Testis (tissue), 2 donors: ENCODE measurements at regions not wholly inside any gene's neighbourhood (a gene's known extent, or its start where the extent isn't known, plus 50 kb on each side); places are given as distances from the start of the nearest gene placed in this dataset.

Source experiments
- DNase-seq: peaks from one replicate; pipeline ENCODE4 v3.0.0-alpha.2; 2019
- H3K27ac ChIP-seq, 2 donors: fragments of 200-600 bp; sonication (generic); one replicate each; pipeline ENCODE4 v1.5.1; 2019
- H3K27me3 ChIP-seq: fragments of 200-600 bp; sonication (generic); one replicate; pipeline ENCODE4 v1.5.1; 2019
- H3K36me3 ChIP-seq: fragments of 200-600 bp; sonication (generic); one replicate; pipeline ENCODE4 v1.5.1; 2017; ENCODE audit warnings: low read depth; ENCODE audit errors: missing control alignments
- H3K4me1 ChIP-seq: fragments of 200-600 bp; sonication (generic); one replicate; pipeline ENCODE4 v1.5.1; 2019
- H3K4me3 ChIP-seq, 2 donors: fragments of 200-600 bp; sonication (generic); one replicate each; pipeline ENCODE4 v1.5.1; 2017 to 2019
- H3K9me3 ChIP-seq: fragments of 200-600 bp; sonication (generic); one replicate; pipeline ENCODE4 v1.5.1; 2017
- POLR2A ChIP-seq: fragments of 450-650 bp; IDR thresholded peaks from one replicate; pipeline ENCODE4 v1.6.1; 2017; ENCODE audit warnings: antibody characterized with exemption, mild to moderate bottlenecking, moderate library complexity
- WGBS, 2 donors: methylation state at CpG; one replicate each; pipeline ENCODE4 v1.1.5; 2018; 5-methylcytosine and 5-hydroxymethylcytosine counted together
- intact Hi-C: fragments of 100-400 bp; cut with DNase I; formaldehyde crosslinking; loops from one replicate; pipeline ENCODE4 v1.15.1; 2023; ENCODE audit warnings: low total_unique reads
- TF ChIP-seq, protein P1 (sequence below), 3 experiments: fragments of 450-650 bp in 2 of 3; fragments of 200-600 bp in 1 of 3; sonication (generic) in 1 of 3; IDR thresholded peaks; one replicate each; pipeline ENCODE4 v1.5.1; 2016 to 2019; ENCODE audit warnings: antibody characterized with exemption in 3 of 3, mild to moderate bottlenecking in 2 of 3, moderate library complexity in 1 of 3

DNA sequence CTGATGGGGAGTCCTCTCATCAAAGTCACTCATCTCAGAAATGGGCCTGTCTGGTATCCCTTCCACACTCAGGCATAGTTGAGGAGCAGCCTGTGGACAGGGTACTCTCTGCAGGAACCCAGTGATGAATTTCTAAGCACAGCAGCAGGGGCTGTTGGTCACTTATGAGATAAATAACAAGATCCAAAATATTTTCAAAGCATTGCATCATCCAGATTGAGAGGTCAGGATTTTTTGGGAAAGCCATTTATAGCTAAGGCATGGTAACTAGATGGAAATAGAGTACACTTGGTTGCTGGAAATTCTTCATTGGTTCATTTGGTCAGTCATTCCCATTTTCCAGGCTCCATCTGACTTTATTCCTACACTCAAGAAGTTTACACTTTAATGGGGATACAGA lies 246.8 kb upstream of the RAI14 start:
- DNase-seq, result no peak
- Histone ChIP-seq H3K9me3 (no peaks in the 10 kb centered on the region), H3K27ac (no peak overlapping the region), H3K27me3 (no peaks in the 10 kb centered on the region), H3K4me1 (no peaks in the 10 kb centered on the region), H3K36me3 (no peaks in the 10 kb centered on the region), H3K4me3 (no peak overlapping the region)
- intact Hi-C loops, result no loop called here
- TF ChIP-seq POLR2A, result no peak
- TF ChIP-seq, protein P1, sequence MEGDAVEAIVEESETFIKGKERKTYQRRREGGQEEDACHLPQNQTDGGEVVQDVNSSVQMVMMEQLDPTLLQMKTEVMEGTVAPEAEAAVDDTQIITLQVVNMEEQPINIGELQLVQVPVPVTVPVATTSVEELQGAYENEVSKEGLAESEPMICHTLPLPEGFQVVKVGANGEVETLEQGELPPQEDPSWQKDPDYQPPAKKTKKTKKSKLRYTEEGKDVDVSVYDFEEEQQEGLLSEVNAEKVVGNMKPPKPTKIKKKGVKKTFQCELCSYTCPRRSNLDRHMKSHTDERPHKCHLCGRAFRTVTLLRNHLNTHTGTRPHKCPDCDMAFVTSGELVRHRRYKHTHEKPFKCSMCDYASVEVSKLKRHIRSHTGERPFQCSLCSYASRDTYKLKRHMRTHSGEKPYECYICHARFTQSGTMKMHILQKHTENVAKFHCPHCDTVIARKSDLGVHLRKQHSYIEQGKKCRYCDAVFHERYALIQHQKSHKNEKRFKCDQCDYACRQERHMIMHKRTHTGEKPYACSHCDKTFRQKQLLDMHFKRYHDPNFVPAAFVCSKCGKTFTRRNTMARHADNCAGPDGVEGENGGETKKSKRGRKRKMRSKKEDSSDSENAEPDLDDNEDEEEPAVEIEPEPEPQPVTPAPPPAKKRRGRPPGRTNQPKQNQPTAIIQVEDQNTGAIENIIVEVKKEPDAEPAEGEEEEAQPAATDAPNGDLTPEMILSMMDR (IDR thresholded peaks at IDR 0.05), result no peak

DNA sequence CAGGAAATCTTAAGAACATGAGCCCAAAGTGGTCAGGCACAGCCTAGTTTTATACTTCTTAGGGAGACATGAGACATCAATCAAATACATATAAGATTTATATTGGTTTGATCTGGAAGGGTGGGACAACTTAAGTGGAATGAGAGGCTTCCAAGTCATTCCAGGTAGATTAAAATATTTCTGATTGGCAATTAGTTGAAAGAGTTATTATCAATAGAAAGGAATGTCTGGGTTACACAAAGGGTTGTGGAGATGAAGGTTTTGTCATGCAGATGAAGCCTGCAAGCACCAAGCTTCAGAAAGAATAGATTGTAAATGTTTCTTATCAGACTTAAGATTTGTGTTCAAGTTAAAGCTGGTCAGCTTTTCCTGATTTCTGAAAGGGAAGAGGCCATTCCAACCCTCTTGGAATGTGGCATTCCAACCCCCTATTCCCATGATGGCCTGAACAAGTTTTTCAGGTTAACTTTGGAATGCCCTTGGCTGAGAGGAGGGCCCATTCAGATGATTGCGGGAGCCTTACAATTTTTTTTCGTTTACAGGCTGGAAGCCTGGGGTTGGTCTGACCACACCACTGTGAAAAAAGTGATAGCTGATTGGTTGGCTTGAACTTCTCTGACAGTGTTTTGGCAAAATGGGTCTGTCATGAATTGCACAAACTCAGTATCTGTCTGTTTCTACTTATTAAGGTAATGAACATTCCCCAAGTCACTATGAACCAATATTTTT lies 245.6 kb upstream of the RAI14 start:
- Histone ChIP-seq H3K4me1 (no peaks in the 10 kb centered on the region), H3K27ac (no peak overlapping the region), H3K4me3 (no peak overlapping the region), H3K27me3 (no peaks in the 10 kb centered on the region), H3K9me3 (no peaks in the 10 kb centered on the region), H3K36me3 (no peaks in the 10 kb centered on the region)
- no peak for DNase-seq
- intact Hi-C loops, result no loop called here
- WGBS, 2 donors, result 62 to 64% methylated on average over 2 of the region's 2 CpGs
- TF ChIP-seq, protein P1 (IDR thresholded peaks at IDR 0.05), result no peak
- TF ChIP-seq POLR2A, result no peak

DNA sequence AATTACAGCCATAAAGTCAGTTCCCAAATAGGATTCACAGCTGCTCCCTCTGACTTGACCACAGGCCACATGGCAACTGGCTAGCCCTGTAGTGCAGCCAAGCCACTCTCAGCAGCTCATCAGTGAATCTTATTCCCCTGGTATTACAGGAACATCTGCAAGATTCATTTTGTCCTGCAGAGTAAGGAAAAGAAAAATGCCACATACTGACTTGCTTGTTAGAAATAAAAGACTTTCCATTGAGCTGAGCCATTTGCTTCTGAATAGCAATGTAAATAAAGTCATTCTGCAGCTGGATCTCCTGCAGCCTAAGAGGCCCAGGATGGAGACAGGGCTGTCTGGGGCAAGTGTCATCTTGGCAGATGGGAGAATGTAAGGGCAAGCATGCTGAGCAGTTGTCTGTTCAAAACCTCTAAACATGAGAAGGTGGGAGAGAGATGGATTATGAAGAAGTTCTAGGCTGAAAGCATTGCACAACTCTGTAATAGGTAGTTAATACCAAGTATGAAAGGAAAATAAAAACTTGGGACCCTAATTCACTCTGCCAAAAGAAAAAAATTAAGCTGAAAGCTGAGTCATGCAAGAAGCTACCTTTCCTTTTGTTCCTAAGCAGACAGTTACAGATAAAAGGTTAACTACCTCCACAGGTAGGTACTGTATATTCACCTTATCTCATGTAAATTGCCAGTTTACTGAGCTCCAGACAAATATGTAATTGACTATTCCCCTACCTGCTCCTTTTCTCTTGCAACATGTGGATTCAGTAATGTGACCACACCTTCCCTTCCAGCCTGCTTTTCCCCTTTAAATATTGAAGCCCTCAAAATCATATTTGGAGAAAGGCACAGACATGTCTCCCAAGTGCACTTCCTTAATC lies 244.4 kb upstream of the RAI14 start:
- Histone ChIP-seq H3K4me1 (no peaks in the 10 kb centered on the region), H3K9me3 (no peaks in the 10 kb centered on the region), H3K36me3 (no peaks in the 10 kb centered on the region), H3K27me3 (no peaks in the 10 kb centered on the region), H3K4me3 (no peak overlapping the region), H3K27ac (no peak overlapping the region)
- TF ChIP-seq, protein P1 (IDR thresholded peaks at IDR 0.05), result no peak
- TF ChIP-seq POLR2A, result no peak
- intact Hi-C loops, result no loop called here
- no peak for DNase-seq

DNA sequence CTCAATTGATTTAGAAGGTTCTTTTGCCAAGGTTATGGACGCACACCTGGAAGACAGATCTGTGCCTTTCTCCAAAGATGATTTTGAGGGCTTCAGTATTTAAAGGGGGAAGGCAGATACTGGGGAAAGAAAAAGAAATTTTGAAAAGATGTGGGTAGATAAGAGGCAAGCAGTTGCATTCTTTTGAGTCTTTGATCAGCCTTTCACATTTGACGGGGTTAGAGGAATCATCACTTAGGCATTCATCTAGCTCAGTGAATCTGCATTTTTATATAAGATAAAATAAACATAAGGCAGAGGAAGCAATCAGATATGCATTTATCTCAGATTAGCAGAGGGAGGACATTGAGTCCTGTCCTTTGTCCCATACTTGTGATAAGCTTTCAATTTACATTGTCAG lies 243.4 kb upstream of the RAI14 start:
- DNase-seq, result no peak
- H3K4me1 ChIP-seq, result no peaks in the 10 kb centered on the region
- intact Hi-C loops, result no loop called here
- TF ChIP-seq, protein P1 (IDR thresholded peaks at IDR 0.05), result no peak
- no peak for TF ChIP-seq POLR2A
- H3K4me3 ChIP-seq, result no peak overlapping the region
- H3K27me3 ChIP-seq, result no peaks in the 10 kb centered on the region
- WGBS, 2 donors, result 73 to 78% methylated on average over 2 of the region's 2 CpGs
- H3K9me3 ChIP-seq, result no peaks in the 10 kb centered on the region
- no peak overlapping the region for H3K27ac ChIP-seq
- H3K36me3 ChIP-seq, result no peaks in the 10 kb centered on the region
